Esophagus squamous epithelium (tissue), 4 donors: ENCODE measurements at regions not wholly inside any gene's neighbourhood (a gene's known extent, or its start where the extent isn't known, plus 50 kb on each side); places are given as distances from the start of the nearest gene placed in this dataset.

Experiments
- POLR2A ChIP-seq, 4 donors: fragments of 450-650 bp; IDR thresholded peaks; one replicate each; pipeline ENCODE4 v1.6.1; 2017; ENCODE audit warnings: antibody characterized with exemption in 4 of 4, mild to moderate bottlenecking in 4 of 4, moderate library complexity in 3 of 4
- TF ChIP-seq, protein P1 (sequence below), 6 experiments: fragments of 450-650 bp in 4 of 6; fragments of 200-600 bp in 2 of 6; sonication (generic) in 2 of 6; IDR thresholded peaks; one replicate each; pipeline ENCODE4 v1.5.1; 2016 to 2019; ENCODE audit warnings: antibody characterized with exemption in 6 of 6, mild to moderate bottlenecking in 4 of 6, moderate library complexity in 4 of 6

DNA sequence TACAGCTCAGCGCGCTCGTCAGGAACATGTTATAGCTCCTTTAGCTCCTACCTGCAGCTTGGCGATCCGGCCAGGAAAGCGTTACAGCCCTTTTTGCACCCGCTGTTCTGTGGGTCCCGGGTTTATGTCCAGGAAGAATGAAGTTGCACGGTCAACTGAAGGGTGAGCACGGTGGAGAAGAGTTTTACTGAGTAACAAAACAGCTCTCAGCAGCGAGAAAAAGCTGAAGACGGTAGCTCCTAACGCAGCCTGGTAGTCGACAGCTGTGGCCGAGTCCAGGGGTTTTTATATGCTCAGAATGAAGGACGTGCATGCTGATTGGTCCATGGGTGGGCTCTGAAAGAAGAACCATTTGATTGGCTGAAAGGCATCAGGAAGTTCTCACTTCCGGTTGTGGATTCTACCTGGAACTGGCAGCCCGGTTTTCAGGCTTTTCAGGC lies 1830.1 kb upstream of the NUDT12 start:
- TF ChIP-seq, protein P1, sequence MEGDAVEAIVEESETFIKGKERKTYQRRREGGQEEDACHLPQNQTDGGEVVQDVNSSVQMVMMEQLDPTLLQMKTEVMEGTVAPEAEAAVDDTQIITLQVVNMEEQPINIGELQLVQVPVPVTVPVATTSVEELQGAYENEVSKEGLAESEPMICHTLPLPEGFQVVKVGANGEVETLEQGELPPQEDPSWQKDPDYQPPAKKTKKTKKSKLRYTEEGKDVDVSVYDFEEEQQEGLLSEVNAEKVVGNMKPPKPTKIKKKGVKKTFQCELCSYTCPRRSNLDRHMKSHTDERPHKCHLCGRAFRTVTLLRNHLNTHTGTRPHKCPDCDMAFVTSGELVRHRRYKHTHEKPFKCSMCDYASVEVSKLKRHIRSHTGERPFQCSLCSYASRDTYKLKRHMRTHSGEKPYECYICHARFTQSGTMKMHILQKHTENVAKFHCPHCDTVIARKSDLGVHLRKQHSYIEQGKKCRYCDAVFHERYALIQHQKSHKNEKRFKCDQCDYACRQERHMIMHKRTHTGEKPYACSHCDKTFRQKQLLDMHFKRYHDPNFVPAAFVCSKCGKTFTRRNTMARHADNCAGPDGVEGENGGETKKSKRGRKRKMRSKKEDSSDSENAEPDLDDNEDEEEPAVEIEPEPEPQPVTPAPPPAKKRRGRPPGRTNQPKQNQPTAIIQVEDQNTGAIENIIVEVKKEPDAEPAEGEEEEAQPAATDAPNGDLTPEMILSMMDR (IDR thresholded peaks at IDR 0.05), result no peak
- no peak for TF ChIP-seq POLR2A (IDR thresholded peaks at IDR 0.05)
